WTC11 (cell line): ENCODE measurements at regions not wholly inside any gene's neighbourhood (a gene's known extent, or its start where the extent isn't known, plus 50 kb on each side); places are given as distances from the start of the nearest gene placed in this dataset.

ENCODE experiments used
- ATAC-seq: fragments of 200-7000 bp; cut with Tn5 transposase; 2 replicates; pipeline ENCODE4 v1.10.0; 2021; ENCODE audit warnings: mild to moderate bottlenecking, moderate library complexity
- CTCF ChIA-PET: fragments of 300-600 bp; sonication (Branson Sonifier 250); formaldehyde crosslinking; loops from one replicate; lab custom pipeline; 2021; ENCODE audit warnings: antibody characterized with exemption; lab: Charles Lee
- POLR2A ChIA-PET: fragments of 350-600 bp; sonication (Branson Sonifier 250); formaldehyde crosslinking; loops from one replicate; lab custom pipeline; 2021; ENCODE audit warnings: antibody characterized with exemption; lab: Charles Lee
- DNase-seq: peaks from one replicate; pipeline ENCODE4 v3.0.0; 2021; ENCODE audit warnings: low spot score
- H3K27ac Mint-ChIP-seq: 2 replicates; pipeline ENCODE4 v1.8.0; 2021; ENCODE audit warnings: mixed read lengths
- H3K27me3 Mint-ChIP-seq: 2 replicates; pipeline ENCODE4 v1.8.0; 2021; ENCODE audit warnings: low read depth, mild to moderate bottlenecking, moderate library complexity, mixed read lengths
- H3K36me3 Mint-ChIP-seq: 2 replicates; pipeline ENCODE4 v1.8.0; 2021; ENCODE audit warnings: mixed read lengths
- H3K4me1 Mint-ChIP-seq: 2 replicates; pipeline ENCODE4 v1.8.0; 2022; ENCODE audit warnings: mixed read lengths
- H3K4me3 Mint-ChIP-seq: 2 replicates; pipeline ENCODE4 v1.8.0; 2021; ENCODE audit warnings: mild to moderate bottlenecking, moderate library complexity, mixed read lengths
- H3K9me3 Mint-ChIP-seq: 2 replicates; pipeline ENCODE4 v1.8.0; 2021; ENCODE audit warnings: mixed read lengths
- ARID4B ChIP-seq: sonication (generic); formaldehyde crosslinking; IDR thresholded peaks from 2 replicates; pipeline ENCODE4 v1.8.0; 2023; ENCODE audit warnings: missing genetic modification reagents, mild to moderate bottlenecking, borderline replicate concordance
- ATF2 ChIP-seq: sonication (generic); formaldehyde crosslinking; IDR thresholded peaks from 2 replicates; pipeline ENCODE4 v1.8.1; 2022; ENCODE audit warnings: low read depth, missing genetic modification reagents, borderline replicate concordance
- CBFB ChIP-seq: sonication (generic); formaldehyde crosslinking; IDR thresholded peaks from 2 replicates; pipeline ENCODE4 v1.8.1; 2022; ENCODE audit warnings: mild to moderate bottlenecking, low read depth, missing genetic modification reagents
- CDX4 ChIP-seq: fragments of 250-450 bp; sonication (Bioruptor Pico); IDR thresholded peaks from 2 replicates; pipeline ENCODE4 v1.9.0; 2021; ENCODE audit warnings: moderate library complexity, mild to moderate bottlenecking, inconsistent platforms, borderline replicate concordance
- GTF2I ChIP-seq: fragments of 250-450 bp; sonication (Bioruptor Pico); conservative IDR thresholded peaks from 2 replicates; pipeline ENCODE4 v1.4.0; 2021; ENCODE audit warnings: mild to moderate bottlenecking
- JUN ChIP-seq: sonication (generic); formaldehyde crosslinking; IDR thresholded peaks from 2 replicates; pipeline ENCODE4 v1.8.0; 2023; ENCODE audit warnings: mild to moderate bottlenecking, missing genetic modification reagents
- NFATC4 ChIP-seq: fragments of 250-450 bp; sonication (Bioruptor Pico); IDR thresholded peaks from 2 replicates; pipeline ENCODE4 v1.9.0; 2021; ENCODE audit warnings: mild to moderate bottlenecking
- NR2C2 ChIP-seq: sonication (generic); formaldehyde crosslinking; IDR thresholded peaks from 2 replicates; pipeline ENCODE4 v1.8.0; 2022; ENCODE audit warnings: mild to moderate bottlenecking, missing genetic modification reagents
- NR3C1 ChIP-seq: sonication (generic); formaldehyde crosslinking; conservative IDR thresholded peaks from 2 replicates; pipeline ENCODE4 v1.8.1; 2023; ENCODE audit warnings: low read depth, mild to moderate bottlenecking, missing genetic modification reagents
- PRRX2 ChIP-seq: fragments of 250-450 bp; sonication (Bioruptor Pico); IDR thresholded peaks from 2 replicates; pipeline ENCODE4 v1.8.0; 2021; ENCODE audit warnings: mild to moderate bottlenecking
- RELA ChIP-seq: sonication (generic); formaldehyde crosslinking; IDR thresholded peaks from 2 replicates; pipeline ENCODE4 v1.8.1; 2022; ENCODE audit warnings: missing genetic modification reagents, mild to moderate bottlenecking, borderline replicate concordance
- RORB ChIP-seq: fragments of 250-450 bp; sonication (Bioruptor Pico); IDR thresholded peaks from 2 replicates; pipeline ENCODE4 v1.9.0; 2021; ENCODE audit warnings: mild to moderate bottlenecking
- SMAD4 ChIP-seq: sonication (generic); formaldehyde crosslinking; IDR thresholded peaks from 2 replicates; pipeline ENCODE4 v1.8.0; 2022; ENCODE audit warnings: mild to moderate bottlenecking, missing genetic modification reagents
- STAT6 ChIP-seq: sonication (generic); formaldehyde crosslinking; conservative IDR thresholded peaks from 2 replicates; pipeline ENCODE4 v1.8.1; 2023; ENCODE audit warnings: mild to moderate bottlenecking, low read depth, missing genetic modification reagents, moderate library complexity
- ZNF219 ChIP-seq: sonication (generic); formaldehyde crosslinking; IDR thresholded peaks from 2 replicates; pipeline ENCODE4 v1.8.0; 2023; ENCODE audit warnings: missing genetic modification reagents, mild to moderate bottlenecking, borderline replicate concordance
- ZNF512 ChIP-seq: sonication (generic); formaldehyde crosslinking; IDR thresholded peaks from 2 replicates; pipeline ENCODE4 v1.8.1; 2022; ENCODE audit warnings: missing genetic modification reagents, borderline replicate concordance
- TF ChIP-seq, protein P1 (sequence below): fragments of 250-450 bp; sonication (Bioruptor Pico); IDR thresholded peaks from 2 replicates; pipeline ENCODE4 v1.9.0; 2021; ENCODE audit warnings: mild to moderate bottlenecking

- no peak for TF ChIP-seq JUN (CRISPR knock-in tag)
- no peak for TF ChIP-seq PRRX2 (CRISPR knock-in tag)
- no peak for TF ChIP-seq NFATC4 (CRISPR knock-in tag)
Observed at GRCh38 chr21:41032541-41032940, 135.4 kb upstream of the BACE2 start (continued).

- Mint-ChIP-seq H3K4me3 (no peak overlapping the region), H3K36me3 (no peaks in the 10 kb centered on the region), H3K27ac (no peak overlapping the region), H3K9me3 (peaks cover 13% of the 10 kb centered on the region; the same call in 1 of the 2 replicates), H3K27me3 (no peaks in the 10 kb centered on the region), H3K4me1 (peaks cover 22% of the 10 kb centered on the region)
- TF ChIP-seq ATF2 (CRISPR knock-in tag) (no peak), NR3C1 (CRISPR knock-in tag) (no peak), CDX4 (CRISPR knock-in tag) (no peak)
- DNase-seq (no peak), ATAC-seq (no peak)
- ChIA-PET POLR2A (interaction anchor here (0.5 kb wide), 1 partner anchor 89 kb away, joined by 4 read pairs; no protein-coding TSS in a partner anchor), CTCF (interaction anchor here (0.6 to 2.0 kb wide), 5 partner anchors 8 to 894 kb away, joined by 3 to 8 read pairs (median 4); no protein-coding TSS in a partner anchor)
Observed at GRCh38 chr21:41037212-41037611, 130.7 kb upstream of the BACE2 start.

GRCh38 chr21:41037936-41038335, 130.0 kb upstream of the BACE2 start:
- DNase-seq (no peak), ATAC-seq (no peak)
- Mint-ChIP-seq H3K27ac (no peak overlapping the region), H3K4me1 (peaks cover 22% of the 10 kb centered on the region), H3K27me3 (no peaks in the 10 kb centered on the region), H3K9me3 (peaks cover 13% of the 10 kb centered on the region; the same call in 1 of the 2 replicates)
- CTCF ChIA-PET, result interaction anchor here (1.1 to 2.0 kb wide), 3 partner anchors 13 to 894 kb away, joined by 3 to 8 read pairs (median 3); no protein-coding TSS in a partner anchor
- TF ChIP-seq RELA (no peak), RORB (no peak), NR2C2 (no peak)
- TF ChIP-seq, all 79 proteins: peak for 0
- no peak overlapping the region for H3K4me3 Mint-ChIP-seq
- POLR2A ChIA-PET, result no interaction called here
- H3K36me3 Mint-ChIP-seq, result no peaks in the 10 kb centered on the region

GRCh38 chr21:41043014-41043413, 124.9 kb upstream of the BACE2 start:
- POLR2A ChIA-PET, result no interaction called here
- Mint-ChIP-seq H3K9me3 (no peaks in the 10 kb centered on the region), H3K36me3 (no peaks in the 10 kb centered on the region), H3K27ac (no peak overlapping the region)
- TF ChIP-seq SMAD4 (CRISPR knock-in tag) (no peak), ARID4B (CRISPR knock-in tag) (no peak), NFATC4 (CRISPR knock-in tag) (no peak), ZNF219 (no peak), ZNF512 (no peak), GTF2I (CRISPR knock-in tag) (no peak), STAT6 (CRISPR knock-in tag) (no peak), CBFB (no peak)
- TF ChIP-seq, protein P1, sequence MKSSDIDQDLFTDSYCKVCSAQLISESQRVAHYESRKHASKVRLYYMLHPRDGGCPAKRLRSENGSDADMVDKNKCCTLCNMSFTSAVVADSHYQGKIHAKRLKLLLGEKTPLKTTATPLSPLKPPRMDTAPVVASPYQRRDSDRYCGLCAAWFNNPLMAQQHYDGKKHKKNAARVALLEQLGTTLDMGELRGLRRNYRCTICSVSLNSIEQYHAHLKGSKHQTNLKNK (CRISPR knock-in tag), result no peak
- TF ChIP-seq, all 79 proteins: peak for 0
- ATAC-seq, result 0 out of 2 replicates have a peak, but pooled peaks have one; percentile 31
- H3K4me3 Mint-ChIP-seq, result no peak overlapping the region
- no peaks in the 10 kb centered on the region; the same call in 1 of the 2 replicates for H3K27me3 Mint-ChIP-seq
- DNase-seq, result no peak
- H3K4me1 Mint-ChIP-seq, result peaks cover 25% of the 10 kb centered on the region
- CTCF ChIA-PET, result interaction anchor here (0.6 to 1.4 kb wide), 12 partner anchors 10 to 198 kb away, joined by 3 to 9 read pairs (median 4); no protein-coding TSS in a partner anchor
